ENCODE measurements at regions not wholly inside any gene's neighbourhood (a gene's known extent, or its start where the extent isn't known, plus 50 kb on each side); places are given as distances from the start of the nearest gene placed in this dataset.

DNA sequence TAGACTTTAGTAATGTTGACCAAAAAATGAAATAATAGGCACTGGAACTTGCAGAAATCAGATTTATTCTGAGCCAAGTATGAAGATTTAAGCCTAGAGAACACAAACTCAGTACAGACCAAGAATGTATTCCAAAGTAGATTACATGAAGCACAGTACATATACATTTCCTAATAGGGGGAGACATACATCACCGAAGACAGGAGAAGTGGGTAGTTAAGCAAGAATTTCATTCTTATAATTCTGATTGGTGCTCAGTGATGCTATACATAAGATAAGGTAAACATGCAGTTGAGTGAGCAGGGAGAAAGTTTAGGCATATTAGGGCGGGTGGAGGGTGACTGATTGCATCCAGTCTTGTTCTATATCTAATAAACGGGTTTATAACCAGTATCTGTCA lies 2218.8 kb downstream of the PCDH9 start:
- no peaks in the 10 kb centered on the region for H3K9me3 ChIP-seq (ENCODE audit: control insufficient read depth, insufficient read depth, low read length)
- WGBS (ENCODE audit: insufficient coverage, insufficient read length), result no CpG with 5 or more reads among the region's 3 CpGs

DNA sequence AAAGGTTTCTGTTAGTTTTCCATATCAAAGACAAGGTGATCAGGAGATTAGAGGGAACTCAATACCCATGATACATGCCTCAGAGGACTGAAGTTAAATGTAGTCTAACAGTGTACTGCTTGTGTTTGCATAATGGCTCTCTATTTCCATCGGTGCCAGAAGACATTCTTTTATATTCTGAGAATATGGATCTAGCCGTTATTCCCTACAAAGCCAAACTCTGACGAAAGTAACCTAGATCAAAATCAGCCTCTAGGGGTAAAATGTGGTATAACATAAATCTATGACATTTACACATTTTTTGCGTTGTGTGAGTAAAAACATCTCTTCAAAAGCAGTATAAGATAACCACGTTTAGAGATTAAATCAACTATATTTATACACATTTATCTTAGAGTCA lies 2232.7 kb downstream of the PCDH9 start:
- no peaks in the 10 kb centered on the region for H3K4me1 ChIP-seq (ENCODE audit: control insufficient read depth, insufficient read depth, low read length)
- H3K27ac ChIP-seq (ENCODE audit: low read length), result no peak overlapping the region
- no peaks in the 10 kb centered on the region for H3K27me3 ChIP-seq (ENCODE audit: control insufficient read depth, insufficient read depth, low read length)
- H3K4me3 ChIP-seq (ENCODE audit: low read length), result no peak overlapping the region
- H3K36me3 ChIP-seq (ENCODE audit: control insufficient read depth, insufficient read depth, low read length), result no peaks in the 10 kb centered on the region
- H3K9me3 ChIP-seq (ENCODE audit: control insufficient read depth, insufficient read depth, low read length), result no peaks in the 10 kb centered on the region
- no peak for DNase-seq (ENCODE audit: low read depth, low spot score)
- no CpG with 5 or more reads among the region's 5 CpGs for WGBS (ENCODE audit: insufficient coverage, insufficient read length)

More for the DNA sequence above, 2218.8 kb downstream of the PCDH9 start:
- H3K4me1 ChIP-seq (ENCODE audit: control insufficient read depth, insufficient read depth, low read length), result no peaks in the 10 kb centered on the region
- no peak overlapping the region for H3K27ac ChIP-seq (ENCODE audit: low read length)
- DNase-seq (ENCODE audit: low read depth, low spot score), result no peak
- H3K27me3 ChIP-seq (ENCODE audit: control insufficient read depth, insufficient read depth, low read length), result no peaks in the 10 kb centered on the region
- H3K4me3 ChIP-seq (ENCODE audit: low read length), result no peak overlapping the region
- no peaks in the 10 kb centered on the region for H3K36me3 ChIP-seq (ENCODE audit: control insufficient read depth, insufficient read depth, low read length)

DNA sequence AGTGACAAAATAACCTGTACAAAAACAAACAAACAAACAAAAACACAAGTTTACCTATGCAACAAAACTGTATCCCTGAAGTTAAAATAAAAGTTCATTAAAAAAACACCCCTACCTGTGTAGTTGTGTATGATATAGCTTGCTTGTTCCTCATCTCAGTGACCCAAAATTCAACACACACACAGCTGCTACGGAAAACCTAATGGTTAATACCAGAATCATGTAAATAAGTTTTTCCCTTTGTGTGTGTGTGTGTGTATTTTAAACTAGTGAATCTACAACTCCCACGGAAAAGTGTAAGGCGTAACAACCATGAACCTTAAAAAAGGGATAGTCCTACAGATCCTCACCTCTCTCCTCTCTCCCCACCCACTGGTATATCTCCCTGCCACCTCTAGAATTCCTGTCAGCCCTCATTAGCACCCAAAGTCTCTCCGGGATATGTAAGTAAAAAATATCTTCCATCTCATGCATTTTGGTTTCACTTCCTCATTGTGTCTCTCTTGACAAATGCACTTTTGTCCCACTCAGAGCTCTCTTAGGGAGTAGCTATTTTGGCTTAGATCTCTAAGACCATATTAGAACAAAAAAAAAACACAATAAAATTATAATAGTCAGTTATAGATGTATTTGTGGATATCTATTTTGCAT lies 2236.5 kb downstream of the PCDH9 start:
- Histone ChIP-seq H3K27me3 (ENCODE audit: control insufficient read depth, insufficient read depth, low read length) (no peaks in the 10 kb centered on the region), H3K9me3 (ENCODE audit: control insufficient read depth, insufficient read depth, low read length) (no peaks in the 10 kb centered on the region), H3K36me3 (ENCODE audit: control insufficient read depth, insufficient read depth, low read length) (no peaks in the 10 kb centered on the region), H3K4me1 (ENCODE audit: control insufficient read depth, insufficient read depth, low read length) (no peaks in the 10 kb centered on the region), H3K4me3 (ENCODE audit: low read length) (no peak overlapping the region), H3K27ac (ENCODE audit: low read length) (no peak overlapping the region)
- no peak for DNase-seq (ENCODE audit: low read depth, low spot score)
- WGBS (ENCODE audit: insufficient coverage, insufficient read length), result no CpG with 5 or more reads among the region's 4 CpGs

DNA sequence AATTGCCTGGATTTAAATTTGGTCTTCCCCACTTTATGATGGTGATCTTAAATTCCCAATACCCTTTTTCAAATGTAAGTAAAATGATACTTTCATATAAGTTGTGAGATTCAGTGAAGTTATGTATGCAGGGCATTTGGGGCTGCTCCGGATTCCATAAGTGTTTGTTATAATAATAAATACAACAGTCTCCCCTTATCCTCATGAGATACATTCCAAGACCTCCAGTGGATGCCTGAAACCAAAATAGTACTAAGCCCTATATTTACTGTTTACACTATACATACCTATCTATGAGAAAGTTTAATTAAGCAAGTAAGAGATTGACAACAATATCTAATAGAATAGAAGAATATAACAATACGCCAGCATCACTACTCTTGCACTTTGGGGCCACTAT lies 2237.8 kb downstream of the PCDH9 start:
- H3K9me3 ChIP-seq (ENCODE audit: control insufficient read depth, insufficient read depth, low read length), result no peaks in the 10 kb centered on the region
- no CpG with 5 or more reads among the region's 2 CpGs for WGBS (ENCODE audit: insufficient coverage, insufficient read length)
- no peak for DNase-seq (ENCODE audit: low read depth, low spot score)
- H3K27ac ChIP-seq (ENCODE audit: low read length), result no peak overlapping the region
- no peak overlapping the region for H3K4me3 ChIP-seq (ENCODE audit: low read length)
- H3K4me1 ChIP-seq (ENCODE audit: control insufficient read depth, insufficient read depth, low read length), result no peaks in the 10 kb centered on the region
- H3K27me3 ChIP-seq (ENCODE audit: control insufficient read depth, insufficient read depth, low read length), result no peaks in the 10 kb centered on the region
- H3K36me3 ChIP-seq (ENCODE audit: control insufficient read depth, insufficient read depth, low read length), result no peaks in the 10 kb centered on the region

DNA sequence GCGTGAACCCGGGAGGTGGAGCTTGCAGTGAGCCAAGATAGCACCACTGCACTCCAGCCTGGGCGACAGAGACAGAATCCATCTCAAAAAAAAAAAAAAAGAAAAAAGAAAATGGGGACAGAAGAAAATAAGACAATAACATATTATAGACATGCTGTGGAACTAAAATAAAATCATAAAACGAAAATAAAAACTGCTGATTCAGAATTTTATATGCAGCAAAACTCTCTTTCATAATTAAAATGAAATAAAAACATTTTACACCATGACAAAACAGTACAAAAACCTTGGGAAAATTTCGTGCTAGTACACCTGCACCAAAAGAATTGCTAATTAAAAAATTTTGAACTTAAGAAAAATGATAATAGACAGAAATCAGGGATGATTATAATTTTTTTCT lies 2245.1 kb downstream of the PCDH9 start:
- WGBS (ENCODE audit: insufficient coverage, insufficient read length), result no CpG with 5 or more reads among the region's 5 CpGs
- H3K36me3 ChIP-seq (ENCODE audit: control insufficient read depth, insufficient read depth, low read length), result no peaks in the 10 kb centered on the region

DNA sequence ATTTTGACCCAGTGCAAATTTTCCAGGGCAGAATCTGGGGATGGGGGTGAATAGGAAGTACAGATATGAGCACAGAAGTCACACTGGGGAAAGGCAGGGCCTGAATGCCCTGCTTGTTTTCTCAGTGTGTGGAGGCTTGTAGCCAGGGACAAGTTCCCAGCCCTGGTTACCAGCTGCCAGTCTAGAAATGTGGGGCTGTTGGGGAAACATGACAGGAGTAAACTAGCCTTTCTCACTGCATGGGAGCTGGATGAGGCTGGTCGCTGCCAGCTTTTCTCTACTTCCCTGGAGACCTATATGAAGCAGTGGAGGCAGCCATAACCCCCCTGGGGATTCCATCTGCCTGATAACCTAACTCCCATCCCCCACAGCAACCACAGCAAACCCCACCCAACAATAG lies 2267.7 kb downstream of the PCDH9 start:
- Histone ChIP-seq H3K27me3 (ENCODE audit: control insufficient read depth, insufficient read depth, low read length) (no peaks in the 10 kb centered on the region), H3K36me3 (ENCODE audit: control insufficient read depth, insufficient read depth, low read length) (no peaks in the 10 kb centered on the region), H3K9me3 (ENCODE audit: control insufficient read depth, insufficient read depth, low read length) (no peaks in the 10 kb centered on the region), H3K4me1 (ENCODE audit: control insufficient read depth, insufficient read depth, low read length) (no peaks in the 10 kb centered on the region), H3K27ac (ENCODE audit: low read length) (no peak overlapping the region), H3K4me3 (ENCODE audit: low read length) (no peak overlapping the region)
- no CpG with 5 or more reads among the region's 1 CpG for WGBS (ENCODE audit: insufficient coverage, insufficient read length)
- DNase-seq (ENCODE audit: low read depth, low spot score), result no peak

More for the DNA sequence above, 2245.1 kb downstream of the PCDH9 start:
- no peak for DNase-seq (ENCODE audit: low read depth, low spot score)
- H3K9me3 ChIP-seq (ENCODE audit: control insufficient read depth, insufficient read depth, low read length), result no peaks in the 10 kb centered on the region
- H3K4me3 ChIP-seq (ENCODE audit: low read length), result no peak overlapping the region
- H3K27me3 ChIP-seq (ENCODE audit: control insufficient read depth, insufficient read depth, low read length), result no peaks in the 10 kb centered on the region
- no peaks in the 10 kb centered on the region for H3K4me1 ChIP-seq (ENCODE audit: control insufficient read depth, insufficient read depth, low read length)
- H3K27ac ChIP-seq (ENCODE audit: low read length), result no peak overlapping the region

DNA sequence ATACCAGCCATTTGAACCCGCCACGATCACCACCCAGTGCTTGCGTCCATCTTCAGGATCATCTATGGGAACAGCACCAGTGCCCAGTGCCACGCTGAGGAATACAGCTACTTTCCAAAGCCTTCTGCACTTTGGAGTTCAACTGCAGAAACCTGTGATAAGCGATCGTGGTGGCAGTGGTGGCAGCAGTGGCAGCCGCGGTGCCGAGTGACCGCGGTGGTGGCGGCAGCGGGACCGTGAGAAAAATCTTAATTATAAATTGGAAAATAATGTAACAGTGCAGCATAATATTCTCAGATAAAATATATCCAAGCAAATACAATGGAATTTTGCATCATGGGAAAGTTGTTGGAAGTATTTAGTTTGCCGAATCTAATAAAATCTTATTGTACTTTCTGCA lies 2270.9 kb downstream of the PCDH9 start:
- no peak for DNase-seq (ENCODE audit: low read depth, low spot score)
- no peaks in the 10 kb centered on the region for H3K36me3 ChIP-seq (ENCODE audit: control insufficient read depth, insufficient read depth, low read length)
- H3K4me3 ChIP-seq (ENCODE audit: low read length), result no peak overlapping the region
- no CpG with 5 or more reads among the region's 15 CpGs for WGBS (ENCODE audit: insufficient coverage, insufficient read length)
- no peaks in the 10 kb centered on the region for H3K27me3 ChIP-seq (ENCODE audit: control insufficient read depth, insufficient read depth, low read length)
- H3K27ac ChIP-seq (ENCODE audit: low read length), result no peak overlapping the region
- no peaks in the 10 kb centered on the region for H3K4me1 ChIP-seq (ENCODE audit: control insufficient read depth, insufficient read depth, low read length)
- no peaks in the 10 kb centered on the region for H3K9me3 ChIP-seq (ENCODE audit: control insufficient read depth, insufficient read depth, low read length)

DNA sequence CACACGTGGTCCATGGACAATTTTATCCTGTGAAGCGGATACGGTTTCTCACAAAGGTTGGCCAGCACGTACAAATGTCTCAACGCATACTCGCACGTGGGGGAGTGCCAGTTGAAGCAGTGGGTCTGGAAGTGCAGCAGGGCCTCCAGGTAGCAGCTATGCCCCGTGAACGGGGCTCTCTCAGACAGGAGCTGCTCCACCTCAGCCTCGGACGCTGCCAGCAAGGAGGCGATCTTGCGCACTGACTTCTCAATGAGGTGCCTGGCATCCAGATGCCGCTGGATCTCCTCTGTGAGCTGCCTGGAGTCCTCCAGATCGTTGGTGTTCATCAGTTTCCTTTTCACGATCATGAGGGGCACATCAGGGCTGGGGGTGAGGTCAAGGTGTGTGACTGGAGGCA lies 2272.0 kb downstream of the PCDH9 start:
- Histone ChIP-seq H3K4me1 (ENCODE audit: control insufficient read depth, insufficient read depth, low read length) (no peaks in the 10 kb centered on the region), H3K27ac (ENCODE audit: low read length) (no peak overlapping the region), H3K27me3 (ENCODE audit: control insufficient read depth, insufficient read depth, low read length) (no peaks in the 10 kb centered on the region), H3K36me3 (ENCODE audit: control insufficient read depth, insufficient read depth, low read length) (no peaks in the 10 kb centered on the region), H3K4me3 (ENCODE audit: low read length) (no peak overlapping the region), H3K9me3 (ENCODE audit: control insufficient read depth, insufficient read depth, low read length) (no peaks in the 10 kb centered on the region)
- DNase-seq (ENCODE audit: low read depth, low spot score), result no peak
- no CpG with 5 or more reads among the region's 16 CpGs for WGBS (ENCODE audit: insufficient coverage, insufficient read length)

DNA sequence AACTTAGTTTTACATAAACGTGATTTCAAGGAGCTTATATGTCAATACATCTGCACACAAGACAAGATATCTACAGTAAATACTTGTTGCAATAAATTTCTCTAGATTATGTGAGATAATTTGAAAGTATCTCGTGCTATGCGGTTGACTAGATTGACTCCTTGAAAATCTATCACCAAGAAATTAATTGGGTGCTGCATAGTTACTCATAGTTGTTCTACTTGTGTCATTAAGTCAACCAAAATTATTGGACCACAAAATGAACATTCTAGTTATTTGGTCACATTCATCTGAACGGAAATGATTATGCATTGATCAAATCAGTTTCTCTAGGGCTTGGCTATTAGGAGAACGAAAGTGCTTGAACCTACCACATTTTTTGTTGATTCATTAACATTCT lies 2291.5 kb downstream of the PCDH9 start:
- WGBS (ENCODE audit: insufficient coverage, insufficient read length), result no CpG with 5 or more reads among the region's 5 CpGs
- H3K27ac ChIP-seq (ENCODE audit: low read length), result no peak overlapping the region
- no peak overlapping the region for H3K4me3 ChIP-seq (ENCODE audit: low read length)
- H3K4me1 ChIP-seq (ENCODE audit: control insufficient read depth, insufficient read depth, low read length), result no peaks in the 10 kb centered on the region
- H3K36me3 ChIP-seq (ENCODE audit: control insufficient read depth, insufficient read depth, low read length), result no peaks in the 10 kb centered on the region
- DNase-seq (ENCODE audit: low read depth, low spot score), result no peak
- H3K27me3 ChIP-seq (ENCODE audit: control insufficient read depth, insufficient read depth, low read length), result no peaks in the 10 kb centered on the region
- no peaks in the 10 kb centered on the region for H3K9me3 ChIP-seq (ENCODE audit: control insufficient read depth, insufficient read depth, low read length)

DNA sequence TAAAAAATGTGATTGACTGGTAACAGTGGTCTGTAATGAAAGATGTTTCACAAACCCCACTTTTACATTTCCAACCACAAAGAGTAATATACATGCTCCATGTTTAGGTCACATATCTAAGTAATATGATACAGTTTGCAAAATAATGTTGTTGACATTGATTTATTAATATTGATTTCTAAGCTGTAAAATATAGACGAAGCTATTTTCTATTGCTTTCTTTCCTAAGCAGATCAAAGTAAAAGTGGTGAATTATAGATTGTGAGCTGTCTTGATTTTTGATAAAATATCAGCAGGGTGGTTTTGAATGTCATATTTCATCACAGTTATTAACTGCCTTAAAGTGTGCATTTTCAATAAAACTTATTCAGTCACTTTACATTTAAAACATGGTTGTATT lies 2292.8 kb downstream of the PCDH9 start:
- no peaks in the 10 kb centered on the region for H3K36me3 ChIP-seq (ENCODE audit: control insufficient read depth, insufficient read depth, low read length)
- H3K4me1 ChIP-seq (ENCODE audit: control insufficient read depth, insufficient read depth, low read length), result no peaks in the 10 kb centered on the region
- H3K27me3 ChIP-seq (ENCODE audit: control insufficient read depth, insufficient read depth, low read length), result no peaks in the 10 kb centered on the region
- no peak overlapping the region for H3K27ac ChIP-seq (ENCODE audit: low read length)
- no peak overlapping the region for H3K4me3 ChIP-seq (ENCODE audit: low read length)
- no peaks in the 10 kb centered on the region for H3K9me3 ChIP-seq (ENCODE audit: control insufficient read depth, insufficient read depth, low read length)
- DNase-seq (ENCODE audit: low read depth, low spot score), result no peak
- WGBS (ENCODE audit: insufficient coverage, insufficient read length), result no CpG with 5 or more reads among the region's 1 CpG

DNA sequence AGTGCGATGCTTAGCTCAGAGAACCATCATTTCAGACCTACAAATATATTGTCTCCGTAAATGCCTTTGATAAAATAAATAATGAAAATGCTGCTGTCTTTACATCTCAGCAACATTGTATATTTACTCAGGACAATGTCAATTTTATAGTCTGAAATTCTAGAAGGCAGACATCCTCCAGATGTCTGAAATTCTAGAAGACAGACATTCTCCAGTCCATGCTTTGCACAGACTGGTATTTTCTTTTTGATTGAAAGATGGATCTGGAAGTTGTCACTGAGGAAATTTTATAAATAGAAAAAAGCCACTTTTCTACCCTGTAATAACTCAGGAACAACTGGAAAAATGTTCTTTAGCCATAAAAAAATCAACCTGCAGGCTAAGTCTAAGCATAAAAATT lies 2293.3 kb downstream of the PCDH9 start:
- Histone ChIP-seq H3K27ac (ENCODE audit: low read length) (no peak overlapping the region), H3K9me3 (ENCODE audit: control insufficient read depth, insufficient read depth, low read length) (no peaks in the 10 kb centered on the region), H3K27me3 (ENCODE audit: control insufficient read depth, insufficient read depth, low read length) (no peaks in the 10 kb centered on the region), H3K36me3 (ENCODE audit: control insufficient read depth, insufficient read depth, low read length) (no peaks in the 10 kb centered on the region), H3K4me1 (ENCODE audit: control insufficient read depth, insufficient read depth, low read length) (no peaks in the 10 kb centered on the region), H3K4me3 (ENCODE audit: low read length) (no peak overlapping the region)
- WGBS (ENCODE audit: insufficient coverage, insufficient read length), result no CpG with 5 or more reads among the region's 2 CpGs
- DNase-seq (ENCODE audit: low read depth, low spot score), result no peak

Measured in iPS DF 6.9 (cell line).